Gastrocnemius medialis (tissue), 4 donors: ENCODE measurements at regions not wholly inside any gene's neighbourhood (a gene's known extent, or its start where the extent isn't known, plus 50 kb on each side); places are given as distances from the start of the nearest gene placed in this dataset.

Source experiments
- CTCF ChIP-seq, 5 experiments: fragments of 450-650 bp in 3 of 5; fragments of 200-600 bp in 2 of 5; sonication (generic) in 2 of 5; IDR thresholded peaks in 4 of 5; conservative IDR thresholded peaks in 1 of 5; 1 replicate in 4 of 5; 2 replicates in 1 of 5; pipeline ENCODE4 v1.5.1; 2016 to 2019; ENCODE audit warnings: antibody characterized with exemption in 5 of 5, mild to moderate bottlenecking in 3 of 5, moderate library complexity in 3 of 5
- POLR2A ChIP-seq, 2 donors: fragments of 450-650 bp; IDR thresholded peaks; one replicate each; pipeline ENCODE4 v1.6.1; 2017; ENCODE audit warnings: antibody characterized with exemption in 2 of 2, mild to moderate bottlenecking in 2 of 2, moderate library complexity in 2 of 2

GRCh38 chr13:40375489-40376171 is 290.8 kb downstream of the FOXO1 start:
- no peak for TF ChIP-seq CTCF (IDR thresholded peaks at IDR 0.05 in 4 of 5, conservative IDR thresholded peaks at IDR 0.05 in 1 of 5)
- no peak for TF ChIP-seq POLR2A (IDR thresholded peaks at IDR 0.05)
